Loucy (cell line): ENCODE measurements at regions not wholly inside any gene's neighbourhood (a gene's known extent, or its start where the extent isn't known, plus 50 kb on each side); places are given as distances from the start of the nearest gene placed in this dataset.

ENCODE experiments used
- H2AFZ ChIP-seq: fragments of 200-600 bp; sonication (generic); 2 replicates; pipeline ENCODE4 v1.6.0; 2016; ENCODE audit warnings: antibody characterized with exemption, mild to moderate bottlenecking, low read length, moderate library complexity
- H3F3A ChIP-seq: fragments of 200-600 bp; 2 replicates; pipeline ENCODE4 v1.6.0; 2016; ENCODE audit warnings: antibody characterized with exemption, low read depth, mild to moderate bottlenecking
- H3K27me3 ChIP-seq: fragments of 200-600 bp; sonication (generic); 2 replicates; pipeline ENCODE4 v1.6.1; 2014; ENCODE audit warnings: low read length, mild to moderate bottlenecking; ENCODE audit not compliant: insufficient read depth, poor library complexity, severe bottlenecking
- H3K36me3 ChIP-seq: fragments of 200-600 bp; sonication (generic); 2 replicates; pipeline ENCODE4 v1.6.1; 2016; ENCODE audit warnings: low read length; ENCODE audit not compliant: insufficient read depth
- H3K4me1 ChIP-seq: fragments of 200-600 bp; sonication (generic); 2 replicates; pipeline ENCODE4 v1.5.1; 2014; ENCODE audit warnings: low read length, mild to moderate bottlenecking; ENCODE audit not compliant: insufficient read depth, poor library complexity, severe bottlenecking
- H3K4me2 ChIP-seq: fragments of 200-600 bp; sonication (generic); 2 replicates; pipeline ENCODE4 v1.6.0; 2014; ENCODE audit warnings: antibody characterized with exemption, low read length, low read depth, mild to moderate bottlenecking; ENCODE audit not compliant: poor library complexity, severe bottlenecking
- H3K4me3 ChIP-seq: fragments of 200-600 bp; sonication (generic); 2 replicates; pipeline ENCODE4 v1.5.1; 2014; ENCODE audit warnings: low read length, mild to moderate bottlenecking, mixed read lengths; ENCODE audit not compliant: poor library complexity, severe bottlenecking
- H3K79me2 ChIP-seq: fragments of 200-600 bp; sonication (generic); 2 replicates; pipeline ENCODE4 v1.6.1; 2014; ENCODE audit warnings: low read length; ENCODE audit not compliant: insufficient read depth
- H3K9ac ChIP-seq: fragments of 200-600 bp; sonication (generic); 2 replicates; pipeline ENCODE4 v1.6.0; 2014; ENCODE audit warnings: mild to moderate bottlenecking, low read depth, low read length, moderate library complexity; ENCODE audit not compliant: poor library complexity, severe bottlenecking
- H3K9me2 ChIP-seq: fragments of 200-600 bp; sonication (generic); replicated peaks from 2 replicates; pipeline ENCODE4 v1.6.1; 2016; ENCODE audit warnings: low read depth, low read length, mixed read lengths
- H3K9me3 ChIP-seq: fragments of 200-600 bp; sonication (generic); 2 replicates; pipeline ENCODE4 v1.6.1; 2014; ENCODE audit warnings: mild to moderate bottlenecking, antibody characterized with exemption, low read length, low read depth; ENCODE audit not compliant: insufficient read depth
- H4K20me1 ChIP-seq: fragments of 200-600 bp; sonication (generic); 2 replicates; pipeline ENCODE4 v1.6.0; 2014; ENCODE audit warnings: antibody characterized with exemption, low read length, mild to moderate bottlenecking; ENCODE audit not compliant: insufficient read depth, poor library complexity, severe bottlenecking
- CTCF ChIP-seq: fragments of 200-600 bp; sonication (generic); conservative IDR thresholded peaks from 2 replicates; pipeline ENCODE4 v1.5.1; 2014; ENCODE audit warnings: mild to moderate bottlenecking, antibody characterized with exemption, low read length
- EZH2phosphoT487 ChIP-seq: fragments of 200-600 bp; IDR thresholded peaks from 2 replicates; pipeline ENCODE4 v1.6.1; 2018; ENCODE audit warnings: antibody characterized with exemption, mild to moderate bottlenecking, moderate library complexity, borderline replicate concordance

GRCh38 chr13:97077341-97077740 lies 83.1 kb upstream of the OXGR1 start:
- H3F3A ChIP-seq, result no peaks in the 10 kb centered on the region
- no peak overlapping the region for H2AFZ ChIP-seq
- H3K4me3 ChIP-seq, result no peak overlapping the region
- H3K9ac ChIP-seq, result no peak overlapping the region
- no peak for TF ChIP-seq EZH2phosphoT487
- no peak for TF ChIP-seq CTCF
- no peaks in the 10 kb centered on the region for H3K79me2 ChIP-seq
- H3K4me2 ChIP-seq, result no peak overlapping the region
- no peaks in the 10 kb centered on the region for H3K27me3 ChIP-seq
- H4K20me1 ChIP-seq, result no peaks in the 10 kb centered on the region
- no peaks in the 10 kb centered on the region for H3K4me1 ChIP-seq
- peaks cover 6% of the 10 kb centered on the region; the same call in 1 of the 2 replicates for H3K9me3 ChIP-seq
- H3K36me3 ChIP-seq, result no peaks in the 10 kb centered on the region
- no peaks in the 10 kb centered on the region for H3K9me2 ChIP-seq

GRCh38 chr13:97079726-97080125 lies 85.5 kb upstream of the OXGR1 start:
- Histone ChIP-seq H4K20me1 (no peaks in the 10 kb centered on the region), H3K27me3 (no peaks in the 10 kb centered on the region), H3K36me3 (no peaks in the 10 kb centered on the region), H2AFZ (no peak overlapping the region), H3K4me1 (no peaks in the 10 kb centered on the region), H3K79me2 (no peaks in the 10 kb centered on the region), H3K4me2 (no peak overlapping the region), H3K4me3 (no peak overlapping the region), H3K9me2 (no peaks in the 10 kb centered on the region), H3K9ac (no peak overlapping the region), H3K9me3 (peaks cover 6% of the 10 kb centered on the region; the same call in 1 of the 2 replicates), H3F3A (no peaks in the 10 kb centered on the region)
- TF ChIP-seq EZH2phosphoT487, result no peak
- no peak for TF ChIP-seq CTCF

- no peak overlapping the region for H3K4me3 ChIP-seq
- no peaks in the 10 kb centered on the region for H3K27me3 ChIP-seq
- H3K9ac ChIP-seq, result no peak overlapping the region
- TF ChIP-seq CTCF (no peak), EZH2phosphoT487 (no peak)
- H3K4me2 ChIP-seq, result no peak overlapping the region
- H3K9me3 ChIP-seq, result no peaks in the 10 kb centered on the region
- H4K20me1 ChIP-seq, result no peaks in the 10 kb centered on the region
- no peak overlapping the region for H2AFZ ChIP-seq
- H3F3A ChIP-seq, result no peaks in the 10 kb centered on the region
- H3K36me3 ChIP-seq, result no peaks in the 10 kb centered on the region
- no peaks in the 10 kb centered on the region for H3K9me2 ChIP-seq
- no peaks in the 10 kb centered on the region for H3K4me1 ChIP-seq
- no peaks in the 10 kb centered on the region for H3K79me2 ChIP-seq
Observed at GRCh38 chr13:97082461-97083207, 88.4 kb upstream of the OXGR1 start.
